NOMO-1 (cell line): ENCODE measurements at regions not wholly inside any gene's neighbourhood (a gene's known extent, or its start where the extent isn't known, plus 50 kb on each side); places are given as distances from the start of the nearest gene placed in this dataset.
"Not testable (repeated sequence)": the region's sequence is repeated elsewhere in the genome, so short reads cannot be mapped to it uniquely, and the experiment has no call there.

Experiments used
- DNase-seq, 2 experiments: peaks; one replicate each; lab custom pipeline; 2025; ENCODE audit not compliant: unreplicated experiment in 2 of 2; lab: John Stamatoyannopoulos, UW

DNA sequence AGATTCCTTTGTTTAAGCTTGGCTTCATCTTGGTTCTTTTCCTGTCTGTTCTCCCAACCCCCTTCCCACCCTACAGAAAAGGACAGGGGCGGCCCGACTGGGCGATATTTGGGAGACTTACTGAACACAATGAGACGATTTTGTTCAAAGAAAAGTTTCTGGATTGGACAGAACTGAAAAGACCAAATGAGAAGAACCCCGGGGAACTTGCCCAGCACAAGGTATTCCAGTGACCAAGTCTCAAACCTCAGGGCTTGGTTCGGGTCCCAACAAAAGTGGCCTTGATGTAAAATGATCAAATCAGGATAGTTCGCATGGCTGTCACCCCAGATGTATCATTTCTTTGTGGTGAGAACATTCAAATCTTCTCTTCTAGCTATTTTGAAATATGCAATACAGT, 73.9 kb upstream of the LYZL2 start:
- not testable (repeated sequence) for DNase-seq

DNA sequence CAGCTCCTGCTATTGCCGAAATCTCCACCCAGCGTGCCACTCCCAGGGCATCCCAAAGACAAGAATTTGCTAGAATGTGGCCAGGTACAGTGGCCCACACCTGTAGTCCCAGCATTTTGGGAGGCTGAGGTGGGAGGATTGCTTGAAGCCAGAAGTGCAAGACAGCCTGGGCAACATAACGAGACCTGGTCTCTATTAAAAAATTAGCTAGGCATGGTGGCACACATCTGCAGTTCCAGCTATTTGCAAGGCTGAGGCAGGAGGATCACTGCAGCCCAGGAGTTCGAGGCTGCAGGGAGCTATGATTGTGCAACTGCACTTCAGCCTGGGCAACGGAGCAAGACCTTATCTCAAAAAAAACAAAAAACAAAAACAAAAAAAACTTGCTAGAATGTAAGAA, 73.3 kb upstream of the LYZL2 start:
- no peak for DNase-seq

DNA sequence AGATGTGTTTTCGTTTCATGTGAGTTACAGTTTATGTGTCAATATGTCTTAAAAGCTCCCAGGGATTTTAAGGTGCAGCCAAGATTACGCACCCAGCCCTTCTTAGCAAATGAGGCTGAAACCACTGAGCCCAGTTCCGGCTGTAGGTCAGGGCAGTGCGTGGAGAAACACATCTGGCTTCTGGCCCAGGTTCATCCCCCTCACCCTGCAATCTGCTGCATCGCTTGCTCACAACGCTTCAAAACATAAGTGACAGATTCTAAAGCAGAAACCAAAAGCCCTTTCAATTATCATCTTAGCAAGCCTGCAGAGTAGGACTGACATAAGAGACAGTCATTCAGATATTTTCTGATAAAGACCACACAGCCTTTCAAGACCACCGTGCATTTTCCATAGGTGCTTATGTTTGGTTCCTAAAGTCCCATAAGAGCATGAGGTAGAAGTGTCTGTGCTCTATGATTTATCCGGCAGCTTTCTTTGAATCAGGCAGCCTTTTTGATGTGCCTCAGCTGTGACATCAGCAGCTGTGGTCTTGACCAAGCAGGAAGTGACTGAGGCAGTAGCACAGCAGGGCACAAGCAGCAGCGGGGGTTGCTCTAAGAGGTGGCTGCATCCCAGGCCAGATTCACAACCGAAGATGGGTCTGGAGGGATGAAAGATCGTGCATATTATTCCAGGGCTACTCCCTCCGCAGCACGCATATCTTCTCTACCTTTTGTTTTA, 72.1 kb upstream of the LYZL2 start:
- DNase-seq: peak in 1 of 2 experiments; percentile 20

DNA sequence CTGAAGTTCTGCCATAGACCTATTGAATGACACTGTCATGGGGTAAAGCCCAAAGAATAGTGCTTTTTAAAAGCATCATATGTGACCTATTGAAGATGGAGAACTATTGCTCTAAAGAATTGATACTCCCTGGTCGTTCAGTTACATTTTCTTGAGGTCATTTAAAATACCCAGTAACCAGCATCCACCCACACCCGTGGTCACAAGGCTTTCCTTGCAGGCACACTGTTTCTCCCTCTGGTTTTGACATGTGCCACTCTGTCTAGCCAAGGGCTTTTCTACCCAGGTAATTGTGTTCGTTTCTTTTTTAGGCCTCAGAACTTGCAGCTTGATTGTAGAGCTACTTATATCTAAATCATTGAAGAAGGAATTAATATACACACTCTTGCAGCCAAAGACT, 68.3 kb upstream of the LYZL2 start:
- DNase-seq: no peak

DNA sequence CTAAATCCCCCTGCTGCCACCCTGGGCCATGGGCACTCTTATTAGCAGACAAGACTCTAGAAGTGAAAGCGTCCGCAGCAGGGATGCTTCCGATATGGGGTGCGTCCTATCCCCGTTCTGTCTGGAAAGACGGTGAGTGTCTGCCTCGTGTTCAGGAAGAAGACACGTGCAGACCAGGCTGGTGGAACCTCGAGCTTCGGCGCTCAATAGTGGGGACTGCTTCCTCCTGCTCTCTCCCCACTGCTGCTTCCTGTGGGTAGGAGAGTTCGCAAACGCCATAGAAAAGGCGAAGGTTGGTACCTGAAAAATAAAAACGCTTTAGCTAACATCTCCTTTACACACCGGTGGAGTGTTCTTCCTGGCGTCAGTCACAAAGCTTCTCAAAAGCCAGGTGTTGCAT, 67.7 kb upstream of the LYZL2 start:
- DNase-seq: not testable (repeated sequence)

DNA sequence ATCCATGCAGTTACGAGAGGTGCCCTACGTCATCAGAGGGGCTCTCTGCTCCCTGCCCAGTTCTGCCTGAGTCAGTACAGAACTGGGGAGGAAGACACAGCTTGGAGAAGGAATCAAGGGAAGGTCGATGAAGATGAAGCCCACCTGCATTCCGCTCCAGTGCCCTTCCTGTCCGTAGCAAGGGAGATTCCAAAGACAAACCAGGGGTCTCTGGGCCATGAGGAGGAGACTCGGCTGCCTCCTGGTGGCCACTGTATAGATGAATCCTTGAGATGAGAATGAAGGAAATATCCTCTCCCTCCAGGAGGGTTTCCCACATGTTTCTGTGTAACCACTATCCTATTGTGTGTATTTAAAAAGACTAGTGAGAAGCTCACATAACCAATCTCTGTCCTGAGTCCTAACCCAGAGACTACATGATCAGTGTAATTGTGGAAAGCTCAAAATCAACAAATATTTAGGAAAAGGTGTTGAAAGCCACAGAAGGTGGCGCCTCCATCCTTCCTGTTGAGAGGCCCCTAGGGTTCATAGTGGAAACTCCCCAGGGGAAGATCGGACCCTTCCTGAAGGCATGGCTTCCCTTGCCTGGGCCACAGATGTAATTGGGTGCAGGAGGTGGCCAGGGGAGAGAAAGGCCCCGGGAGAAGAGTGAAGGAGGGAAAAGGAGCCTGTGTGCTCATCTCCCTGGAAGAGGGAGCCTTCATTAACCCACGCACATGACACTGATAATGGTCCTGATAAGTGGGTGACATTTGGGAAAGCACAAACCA, 67.0 kb upstream of the LYZL2 start:
- not testable (repeated sequence) for DNase-seq

DNA sequence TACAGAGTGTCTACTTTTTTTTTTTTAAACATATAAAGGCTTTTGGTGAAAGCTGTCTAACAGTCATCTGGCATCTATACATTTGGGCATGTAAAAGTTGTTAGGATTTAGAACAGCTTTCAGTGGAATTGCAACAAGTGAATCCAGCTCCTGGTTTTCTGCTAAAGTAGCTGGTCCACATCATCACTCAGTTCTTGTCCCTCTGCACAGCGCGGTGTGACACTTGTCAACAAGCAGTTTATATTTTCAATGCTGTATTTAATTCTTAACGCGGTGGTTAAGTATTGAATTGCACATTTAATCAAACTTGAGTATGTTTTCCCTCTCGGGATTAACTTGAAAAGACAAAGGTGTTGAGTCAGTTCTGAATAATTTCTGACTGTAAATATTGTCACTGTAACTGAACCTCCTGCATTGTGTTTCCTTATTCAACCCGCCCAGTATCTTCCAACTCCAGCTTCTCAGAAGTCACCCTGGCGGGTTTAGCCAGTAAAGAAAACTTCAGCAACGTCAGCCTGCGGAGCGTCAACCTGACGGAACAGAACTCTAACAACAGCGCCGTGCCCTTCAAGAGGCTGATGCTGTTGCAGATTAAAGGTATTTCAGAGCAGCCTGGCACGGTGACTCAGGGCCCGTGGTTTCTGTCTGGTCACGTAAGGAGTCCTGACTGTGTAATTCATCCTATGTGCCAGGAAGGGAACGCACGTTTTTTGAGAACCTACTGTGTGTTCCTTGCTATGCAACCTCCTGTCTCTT, 66.1 kb upstream of the LYZL2 start:
- not testable (repeated sequence) for DNase-seq

DNA sequence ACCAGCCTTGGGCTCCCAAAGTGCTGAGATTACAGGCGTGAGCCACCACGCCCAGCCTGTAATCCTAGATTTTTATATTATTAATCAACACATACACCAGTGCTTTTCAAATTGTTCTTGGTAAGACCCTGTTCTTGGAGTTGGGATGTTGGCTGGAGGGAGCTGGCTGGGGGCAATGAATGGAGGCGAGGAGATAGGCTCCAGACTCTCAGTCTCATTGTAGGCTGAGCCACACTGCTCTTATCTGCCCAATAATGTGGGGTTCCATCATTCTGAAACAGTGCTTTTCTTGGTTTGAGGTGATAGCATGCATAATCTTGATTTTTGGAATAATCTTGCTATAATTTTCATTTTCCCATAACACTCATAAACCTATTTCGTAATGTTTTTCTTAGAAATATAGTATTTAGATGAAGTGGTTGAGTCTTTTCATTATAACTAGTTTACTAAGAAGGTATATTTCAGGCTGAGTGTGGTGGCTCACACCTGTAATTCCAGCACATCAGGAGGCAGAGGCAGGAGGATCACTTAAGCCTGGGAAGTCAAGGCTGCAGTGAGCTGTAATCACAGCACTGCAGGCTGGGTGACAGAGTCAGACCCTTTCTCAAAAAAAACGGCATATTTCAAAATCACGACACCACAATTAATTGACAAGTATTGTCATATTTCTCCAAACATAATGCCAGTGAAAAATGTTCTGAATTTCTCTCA, 65.1 kb upstream of the LYZL2 start:
- DNase-seq: no peak

DNA sequence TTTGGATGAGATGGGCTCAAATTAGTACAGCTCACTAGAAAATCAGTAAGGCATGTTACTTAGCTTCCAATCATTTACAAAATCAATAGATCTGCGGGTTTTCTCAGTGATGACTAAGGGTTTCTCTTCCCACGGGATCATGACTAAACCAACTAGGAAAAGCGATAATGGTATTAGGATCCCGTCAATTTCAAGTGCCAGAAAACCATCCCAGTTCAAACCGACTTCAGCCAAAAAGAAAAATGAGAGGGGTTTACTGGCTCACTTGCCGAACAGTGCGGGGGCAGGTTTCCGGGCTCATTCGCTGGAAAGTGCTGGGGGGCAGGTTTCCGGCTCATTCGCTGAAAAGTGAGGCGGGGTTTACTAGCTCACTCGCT, 62.1 kb upstream of the LYZL2 start:
- DNase-seq: no peak

DNA sequence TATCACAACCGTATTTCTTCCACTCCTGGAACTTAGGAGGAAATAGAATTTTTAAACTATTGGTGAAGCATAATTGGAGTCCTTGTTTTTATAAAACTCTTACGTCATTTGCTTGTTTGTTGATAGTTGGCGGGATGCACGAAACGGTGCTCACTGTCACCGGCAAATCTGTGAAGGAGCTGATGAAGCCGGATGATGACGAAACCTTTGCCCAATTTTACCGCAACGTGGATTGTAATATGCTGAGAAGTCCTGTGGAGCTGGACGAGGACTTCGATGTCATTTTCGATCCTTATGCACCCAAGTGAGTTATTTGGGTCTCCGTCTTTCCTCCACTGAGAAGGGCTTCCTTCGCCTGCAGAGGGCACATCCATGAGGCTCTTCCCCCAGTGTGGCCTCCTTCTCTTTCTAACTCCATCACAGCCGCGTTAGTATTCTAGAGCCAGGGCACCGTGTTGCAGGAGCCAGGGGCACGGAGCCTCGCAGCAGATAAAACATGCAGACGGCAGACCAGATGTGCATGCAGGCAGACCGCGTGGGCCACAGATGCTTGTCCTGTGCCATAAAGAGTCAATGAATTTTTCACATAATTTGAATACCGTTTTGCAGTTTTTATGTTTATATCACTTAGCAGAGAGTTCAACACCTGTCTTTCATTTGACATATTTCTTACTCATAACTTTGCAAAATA, 61.5 kb upstream of the LYZL2 start:
- DNase-seq: not testable (repeated sequence)

DNA sequence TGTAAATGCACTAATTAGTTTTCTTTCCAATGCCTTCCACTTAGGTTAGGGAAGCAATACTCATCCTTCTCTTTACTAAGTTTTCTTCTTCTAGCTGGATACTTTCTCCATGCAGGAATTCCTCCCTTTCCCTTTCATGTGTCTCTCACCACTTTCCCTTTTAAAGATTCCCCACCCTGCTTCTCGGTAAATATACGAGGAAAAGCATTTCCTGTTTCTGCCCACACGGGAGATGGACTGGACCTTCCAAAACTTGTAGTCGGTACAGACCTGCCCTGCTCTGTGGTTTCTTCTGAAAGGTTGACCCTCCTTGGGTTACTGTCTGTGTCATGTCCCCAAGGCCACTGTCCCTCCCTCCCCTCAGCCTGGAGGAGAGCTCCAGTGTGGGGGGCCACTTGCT, 58.9 kb upstream of the LYZL2 start:
- DNase-seq: no peak

DNA sequence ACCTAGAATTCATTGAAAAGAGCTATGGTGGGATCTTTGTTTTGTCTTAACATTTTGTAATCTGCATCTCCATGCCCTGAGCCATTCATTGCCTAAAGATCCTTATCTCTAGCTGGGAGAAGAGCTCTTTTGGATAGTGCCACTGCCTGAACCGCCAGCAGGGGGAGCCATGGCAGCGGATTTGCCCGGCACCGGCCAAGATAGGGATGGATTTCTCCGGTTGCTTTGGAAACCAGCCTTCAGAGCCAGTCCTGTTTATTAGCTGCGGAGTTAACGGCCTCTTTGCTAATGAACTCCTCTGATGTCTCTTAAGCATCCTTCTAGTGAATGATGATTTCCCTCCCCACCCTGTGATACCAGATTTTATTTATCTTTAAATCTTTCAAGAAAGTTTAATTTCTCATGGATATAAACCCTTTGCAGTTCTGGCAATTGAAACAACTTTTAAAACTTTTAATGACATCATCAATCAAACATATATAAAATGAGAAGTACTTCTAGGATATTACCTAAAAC, 58.2 kb upstream of the LYZL2 start:
- peak; percentile 56 to 68 for DNase-seq

DNA sequence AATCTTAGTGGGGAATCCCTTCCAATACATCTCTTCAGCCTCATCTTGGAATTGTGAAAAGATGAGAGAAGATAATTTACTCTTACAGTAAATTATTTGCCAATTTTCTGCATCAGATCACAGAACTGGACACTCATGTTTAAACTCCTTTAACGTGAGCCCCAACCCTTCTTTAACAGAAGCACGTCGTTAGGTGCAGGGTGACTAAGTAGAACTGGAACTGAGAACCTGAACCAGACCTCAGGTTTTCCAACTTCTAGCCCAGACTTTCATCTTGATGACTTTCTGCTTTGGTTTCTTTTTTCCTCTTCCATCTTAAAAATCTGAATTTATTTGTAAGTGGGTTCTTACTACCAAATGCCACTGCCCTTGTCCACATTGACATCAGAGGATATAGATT, 57.2 kb upstream of the LYZL2 start:
- no peak for DNase-seq

DNA sequence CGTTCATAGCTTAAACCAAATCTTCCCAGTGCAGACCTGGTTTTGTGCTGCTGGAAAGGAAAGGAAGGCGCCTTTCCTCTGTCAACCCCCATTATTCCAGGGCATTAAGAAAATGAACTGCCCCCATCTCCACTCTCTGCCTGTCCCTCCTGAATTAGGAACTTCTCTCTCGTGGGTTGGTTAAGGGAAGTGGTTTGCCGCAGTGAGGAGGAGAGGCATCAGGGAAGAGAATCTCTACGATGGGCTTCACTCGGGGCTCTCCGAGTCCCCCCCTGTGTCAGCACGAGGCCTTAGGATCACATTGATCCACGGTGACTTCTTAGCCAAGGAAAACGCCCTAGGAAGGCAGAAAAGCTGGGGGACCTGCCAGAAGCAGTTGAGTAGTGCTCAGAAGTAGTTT, 53.9 kb upstream of the LYZL2 start:
- peak in 1 of 2 experiments; percentile 24 for DNase-seq

DNA sequence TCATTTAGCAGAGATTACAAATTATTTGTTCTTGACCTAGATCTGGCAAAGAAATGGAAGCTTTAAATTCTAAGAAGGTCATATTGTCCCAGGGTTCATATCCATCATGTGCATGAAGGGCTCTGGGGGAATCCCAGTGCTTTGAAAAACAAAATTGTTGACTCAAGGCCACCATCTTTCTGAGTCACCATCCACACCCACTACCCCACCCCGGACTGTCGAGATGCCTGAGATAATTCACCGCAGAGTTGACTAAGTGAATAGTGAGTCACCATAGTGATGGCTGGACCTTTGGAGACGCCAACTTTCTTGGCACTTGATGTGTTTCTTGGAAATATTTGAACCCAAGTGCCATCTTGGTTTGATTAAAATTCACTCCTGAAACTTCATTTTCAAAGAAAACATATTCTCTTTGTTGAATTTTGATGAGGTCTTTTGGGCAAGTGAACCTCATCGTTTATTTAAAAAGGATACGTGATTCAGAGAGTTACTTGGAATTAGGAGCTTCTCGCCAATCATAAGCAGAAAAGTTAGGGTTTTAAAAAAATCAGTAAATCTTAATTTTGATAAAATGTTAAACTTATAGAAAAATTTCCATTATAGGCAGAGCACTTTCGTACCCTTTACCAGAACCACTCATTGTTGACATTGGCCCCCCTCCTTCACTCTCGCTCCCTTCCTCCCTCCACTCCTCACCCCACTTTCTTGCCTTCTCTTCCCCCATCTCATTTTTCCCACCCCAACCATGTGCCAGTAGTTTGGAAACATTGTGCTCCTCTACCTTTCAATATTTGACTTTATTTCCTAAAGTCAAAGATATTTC, 53.0 kb upstream of the LYZL2 start:
- not testable (repeated sequence) for DNase-seq

DNA sequence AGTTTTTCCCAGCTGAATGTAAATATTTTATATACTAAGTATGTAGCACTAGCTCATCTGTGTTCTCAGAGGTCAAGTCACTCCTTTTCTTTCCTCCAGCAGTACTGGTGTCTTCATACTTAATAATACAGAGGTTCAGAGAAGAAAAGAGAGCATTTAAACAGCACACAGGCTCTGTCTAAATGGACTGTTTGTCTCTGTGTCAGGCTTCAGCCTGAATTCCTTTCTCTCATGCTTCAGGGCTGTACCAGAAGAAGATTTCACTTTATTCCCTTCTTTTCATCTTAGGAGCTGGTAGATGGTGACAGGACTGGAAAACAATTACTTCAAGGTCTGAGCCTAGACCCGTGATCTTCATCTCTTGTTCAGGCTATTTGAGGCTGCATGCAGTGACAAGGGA, 51.4 kb upstream of the LYZL2 start:
- DNase-seq: no peak
